Stomach (tissue), 4 donors: ENCODE measurements at regions not wholly inside any gene's neighbourhood (a gene's known extent, or its start where the extent isn't known, plus 50 kb on each side); places are given as distances from the start of the nearest gene placed in this dataset.

Experiments used
- POLR2A ChIP-seq, 4 donors: fragments of 450-650 bp; IDR thresholded peaks; one replicate each; pipeline ENCODE4 v1.6.1; 2016; ENCODE audit warnings: antibody characterized with exemption in 4 of 4, control low read depth in 2 of 4, mild to moderate bottlenecking in 1 of 4, moderate library complexity in 1 of 4
- POLR2AphosphoS5 ChIP-seq, 3 donors: sonication (generic); formaldehyde crosslinking; IDR thresholded peaks; one replicate each; pipeline ENCODE4 v1.6.1; 2016; ENCODE audit warnings: antibody characterized with exemption in 3 of 3
- TF ChIP-seq, protein P1 (sequence below), 7 experiments: fragments of 450-650 bp in 4 of 7; fragments of 200-600 bp in 3 of 7; sonication (generic) in 3 of 7; IDR thresholded peaks; one replicate each; pipeline ENCODE4 v1.5.1; 2016 to 2019; ENCODE audit warnings: antibody characterized with exemption in 7 of 7, control low read depth in 2 of 7, mild to moderate bottlenecking in 1 of 7

GRCh38 chr3:104816716-104817115 is 550.0 kb upstream of the ALCAM start:
- TF ChIP-seq, protein P1, sequence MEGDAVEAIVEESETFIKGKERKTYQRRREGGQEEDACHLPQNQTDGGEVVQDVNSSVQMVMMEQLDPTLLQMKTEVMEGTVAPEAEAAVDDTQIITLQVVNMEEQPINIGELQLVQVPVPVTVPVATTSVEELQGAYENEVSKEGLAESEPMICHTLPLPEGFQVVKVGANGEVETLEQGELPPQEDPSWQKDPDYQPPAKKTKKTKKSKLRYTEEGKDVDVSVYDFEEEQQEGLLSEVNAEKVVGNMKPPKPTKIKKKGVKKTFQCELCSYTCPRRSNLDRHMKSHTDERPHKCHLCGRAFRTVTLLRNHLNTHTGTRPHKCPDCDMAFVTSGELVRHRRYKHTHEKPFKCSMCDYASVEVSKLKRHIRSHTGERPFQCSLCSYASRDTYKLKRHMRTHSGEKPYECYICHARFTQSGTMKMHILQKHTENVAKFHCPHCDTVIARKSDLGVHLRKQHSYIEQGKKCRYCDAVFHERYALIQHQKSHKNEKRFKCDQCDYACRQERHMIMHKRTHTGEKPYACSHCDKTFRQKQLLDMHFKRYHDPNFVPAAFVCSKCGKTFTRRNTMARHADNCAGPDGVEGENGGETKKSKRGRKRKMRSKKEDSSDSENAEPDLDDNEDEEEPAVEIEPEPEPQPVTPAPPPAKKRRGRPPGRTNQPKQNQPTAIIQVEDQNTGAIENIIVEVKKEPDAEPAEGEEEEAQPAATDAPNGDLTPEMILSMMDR (IDR thresholded peaks at IDR 0.05), result no peak
- TF ChIP-seq POLR2AphosphoS5 (IDR thresholded peaks at IDR 0.05), result no peak
- no peak for TF ChIP-seq POLR2A (IDR thresholded peaks at IDR 0.05)
